PC-3 (cell line): ENCODE measurements at regions not wholly inside any gene's neighbourhood (a gene's known extent, or its start where the extent isn't known, plus 50 kb on each side); places are given as distances from the start of the nearest gene placed in this dataset.

Experiments
- ATAC-seq: fragments of 200-7000 bp; cut with Tn5 transposase; 2 replicates; pipeline ENCODE4 v1.9.1; 2020; ENCODE audit warnings: mild to moderate bottlenecking, moderate library complexity
- BruUV-seq: library from RNA; stranded (reverse); fragments of 400-500 nt; replicated peaks from 2 replicates; lab custom pipeline; 2021; lab: Mats Ljungman, UMichigan
- CTCF ChIA-PET: fragments of 300-600 bp; sonication (Branson Sonifier 250); formaldehyde crosslinking; loops from one replicate; lab custom pipeline; 2022; ENCODE audit warnings: antibody characterized with exemption; lab: Charles Lee
- POLR2A ChIA-PET: fragments of 300-600 bp; sonication (Branson Sonifier 250); formaldehyde crosslinking; loops from one replicate; lab custom pipeline; 2022; ENCODE audit warnings: antibody characterized with exemption; ENCODE audit not compliant: unreplicated experiment; lab: Charles Lee
- DNase-seq: peaks from one replicate; pipeline ENCODE4 v3.0.0-alpha.2; 2015
- H2AFZ ChIP-seq: fragments of 300-600 bp; sonication (generic); 2 replicates; pipeline ENCODE4 v1.6.0; 2016; ENCODE audit warnings: antibody characterized with exemption, low read length
- H3F3A ChIP-seq: fragments of 300-600 bp; sonication (generic); one replicate; pipeline ENCODE4 v1.6.0; 2017; ENCODE audit warnings: antibody characterized with exemption, low read length, control low read depth, mild to moderate bottlenecking; ENCODE audit not compliant: unreplicated experiment
- H3K27ac ChIP-seq: fragments of 300-600 bp; sonication (generic); 2 replicates; pipeline ENCODE4 v1.5.1; 2016; ENCODE audit warnings: mild to moderate bottlenecking, low read length
- H3K27me3 ChIP-seq: fragments of 300-600 bp; sonication (generic); 2 replicates; pipeline ENCODE4 v1.6.1; 2016; ENCODE audit warnings: low read length, mixed read lengths
- H3K36me3 ChIP-seq: fragments of 300-600 bp; sonication (generic); 2 replicates; pipeline ENCODE4 v1.6.1; 2016; ENCODE audit warnings: low read depth, mixed run types, low read length, mixed read lengths
- H3K4me1 ChIP-seq: fragments of 300-600 bp; sonication (generic); 2 replicates; pipeline ENCODE4 v1.5.1; 2016; ENCODE audit warnings: low read length; ENCODE audit not compliant: insufficient read depth
- H3K4me2 ChIP-seq: fragments of 300-600 bp; sonication (generic); 2 replicates; pipeline ENCODE4 v1.6.0; 2016; ENCODE audit warnings: low read length
- H3K4me3 ChIP-seq: fragments of 300-600 bp; sonication (generic); 2 replicates; pipeline ENCODE4 v1.5.1; 2016; ENCODE audit warnings: mild to moderate bottlenecking, low read length, mixed read lengths
- H3K79me2 ChIP-seq: fragments of 300-600 bp; sonication (generic); 2 replicates; pipeline ENCODE4 v1.6.1; 2017; ENCODE audit warnings: low read length, mixed read lengths
- H3K9ac ChIP-seq: fragments of 300-600 bp; sonication (generic); 2 replicates; pipeline ENCODE4 v1.6.0; 2016; ENCODE audit warnings: mild to moderate bottlenecking, low read length
- H3K9me2 ChIP-seq: fragments of 300-600 bp; sonication (generic); replicated peaks from 2 replicates; pipeline ENCODE4 v1.6.1; 2016; ENCODE audit warnings: mixed run types, low read length, mixed read lengths
- H3K9me3 ChIP-seq: fragments of 300-600 bp; sonication (generic); 2 replicates; pipeline ENCODE4 v1.6.1; 2016; ENCODE audit warnings: low read length, mixed read lengths
- H4K20me1 ChIP-seq: fragments of 300-600 bp; sonication (generic); 2 replicates; pipeline ENCODE4 v1.6.1; 2016; ENCODE audit warnings: low read length, mixed read lengths
- EZH2 ChIP-seq: fragments of 300-600 bp; sonication (generic); IDR thresholded peaks from one replicate; pipeline ENCODE4 v1.6.1; 2017; ENCODE audit warnings: antibody characterized with exemption, mild to moderate bottlenecking, low read length; ENCODE audit not compliant: unreplicated experiment
- EZH2phosphoT487 ChIP-seq: fragments of 300-600 bp; sonication (generic); IDR thresholded peaks from 2 replicates; pipeline ENCODE4 v1.6.1; 2018; ENCODE audit warnings: mild to moderate bottlenecking, antibody characterized with exemption, low read length, borderline replicate concordance
- intact Hi-C: fragments of 100-400 bp; cut with micrococcal nuclease; formaldehyde crosslinking; loops from 2 replicates; pipeline ENCODE4 v1.9.0; 2023
- TF ChIP-seq, protein P1 (sequence below): fragments of 300-600 bp; sonication (generic); conservative IDR thresholded peaks from 2 replicates; pipeline ENCODE4 v1.5.1; 2017; ENCODE audit warnings: antibody characterized with exemption, low read depth, mild to moderate bottlenecking, low read length

DNA sequence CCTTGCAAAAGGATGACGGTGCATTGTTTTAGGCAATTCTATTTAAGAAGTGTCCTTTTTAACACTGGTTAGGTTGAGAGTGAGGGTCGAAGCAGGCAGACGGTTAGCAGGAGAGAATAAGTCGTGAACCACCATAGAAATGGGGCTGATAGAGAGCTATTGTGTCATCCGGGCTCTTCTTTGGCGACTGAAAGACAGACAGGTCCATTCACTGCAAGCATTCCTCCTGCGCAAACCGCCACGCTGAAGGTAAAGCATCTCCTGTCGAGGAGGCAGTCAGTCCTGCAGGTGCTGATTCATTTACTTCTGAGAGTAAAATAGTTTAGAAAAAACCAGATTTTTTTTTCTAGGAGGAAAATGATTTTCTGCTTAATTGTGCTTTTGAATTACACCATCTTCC lies 1002.8 kb upstream of the NR2F2 start:
- Histone ChIP-seq H3K36me3 (no peaks in the 10 kb centered on the region), H3K27me3 (no peaks in the 10 kb centered on the region), H3K4me3 (no peak overlapping the region), H3F3A (no peaks in the 10 kb centered on the region), H3K9me2 (no peaks in the 10 kb centered on the region), H3K4me2 (no peak overlapping the region), H2AFZ (no peak overlapping the region), H3K4me1 (peaks cover 30% of the 10 kb centered on the region), H3K79me2 (no peaks in the 10 kb centered on the region), H3K27ac (no peak overlapping the region), H4K20me1 (no peaks in the 10 kb centered on the region), H3K9me3 (no peaks in the 10 kb centered on the region), H3K9ac (no peak overlapping the region)
- CTCF ChIA-PET, result no interaction called here
- no peak for TF ChIP-seq EZH2
- TF ChIP-seq EZH2phosphoT487, result no peak
- DNase-seq (no peak), ATAC-seq (no peak)
- intact Hi-C loops, result loop anchor here (10.0 kb wide), 1 partner anchor 227 kb away; no protein-coding TSS in a partner anchor
- BruUV-seq, result no TSS peak
- POLR2A ChIA-PET, result no interaction called here

DNA sequence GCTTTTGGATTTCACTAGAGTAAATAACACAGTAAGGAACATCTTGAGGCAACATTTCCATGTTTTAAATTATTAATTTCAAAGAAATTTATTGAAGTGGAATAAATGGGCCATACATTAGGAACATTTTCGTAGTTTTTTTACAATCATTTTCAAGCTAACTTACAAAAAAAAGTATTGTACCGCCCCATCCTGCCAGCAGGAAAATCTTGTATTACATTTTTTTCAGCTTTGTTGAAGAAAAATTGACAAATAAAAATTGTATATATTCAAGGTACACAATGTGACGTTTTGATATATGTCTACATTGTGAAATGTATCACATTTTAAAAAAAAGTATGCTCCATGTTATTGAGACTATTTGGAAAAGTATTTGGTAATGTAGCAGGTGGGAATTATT lies 1001.9 kb upstream of the NR2F2 start:
- no peaks in the 10 kb centered on the region for H4K20me1 ChIP-seq
- DNase-seq, result no peak
- no peak for ATAC-seq
- H3K4me2 ChIP-seq, result no peak overlapping the region
- ChIA-PET CTCF (no interaction called here), POLR2A (no interaction called here)
- no peaks in the 10 kb centered on the region for H3K27me3 ChIP-seq
- H3K4me3 ChIP-seq, result no peak overlapping the region
- intact Hi-C loops, result loop anchor here (10.0 kb wide), 1 partner anchor 226 kb away; no protein-coding TSS in a partner anchor
- TF ChIP-seq, protein P1, sequence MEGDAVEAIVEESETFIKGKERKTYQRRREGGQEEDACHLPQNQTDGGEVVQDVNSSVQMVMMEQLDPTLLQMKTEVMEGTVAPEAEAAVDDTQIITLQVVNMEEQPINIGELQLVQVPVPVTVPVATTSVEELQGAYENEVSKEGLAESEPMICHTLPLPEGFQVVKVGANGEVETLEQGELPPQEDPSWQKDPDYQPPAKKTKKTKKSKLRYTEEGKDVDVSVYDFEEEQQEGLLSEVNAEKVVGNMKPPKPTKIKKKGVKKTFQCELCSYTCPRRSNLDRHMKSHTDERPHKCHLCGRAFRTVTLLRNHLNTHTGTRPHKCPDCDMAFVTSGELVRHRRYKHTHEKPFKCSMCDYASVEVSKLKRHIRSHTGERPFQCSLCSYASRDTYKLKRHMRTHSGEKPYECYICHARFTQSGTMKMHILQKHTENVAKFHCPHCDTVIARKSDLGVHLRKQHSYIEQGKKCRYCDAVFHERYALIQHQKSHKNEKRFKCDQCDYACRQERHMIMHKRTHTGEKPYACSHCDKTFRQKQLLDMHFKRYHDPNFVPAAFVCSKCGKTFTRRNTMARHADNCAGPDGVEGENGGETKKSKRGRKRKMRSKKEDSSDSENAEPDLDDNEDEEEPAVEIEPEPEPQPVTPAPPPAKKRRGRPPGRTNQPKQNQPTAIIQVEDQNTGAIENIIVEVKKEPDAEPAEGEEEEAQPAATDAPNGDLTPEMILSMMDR, result no peak
- TF ChIP-seq EZH2 (no peak), EZH2phosphoT487 (no peak)
- no peak overlapping the region for H2AFZ ChIP-seq
- no peaks in the 10 kb centered on the region for H3K9me3 ChIP-seq
- H3K4me1 ChIP-seq, result peaks cover 24% of the 10 kb centered on the region
- H3K36me3 ChIP-seq, result no peaks in the 10 kb centered on the region
- no TSS peak for BruUV-seq
- H3F3A ChIP-seq, result no peaks in the 10 kb centered on the region
- H3K9me2 ChIP-seq, result no peaks in the 10 kb centered on the region
- H3K27ac ChIP-seq, result no peak overlapping the region
- H3K79me2 ChIP-seq, result no peaks in the 10 kb centered on the region
- H3K9ac ChIP-seq, result no peak overlapping the region

DNA sequence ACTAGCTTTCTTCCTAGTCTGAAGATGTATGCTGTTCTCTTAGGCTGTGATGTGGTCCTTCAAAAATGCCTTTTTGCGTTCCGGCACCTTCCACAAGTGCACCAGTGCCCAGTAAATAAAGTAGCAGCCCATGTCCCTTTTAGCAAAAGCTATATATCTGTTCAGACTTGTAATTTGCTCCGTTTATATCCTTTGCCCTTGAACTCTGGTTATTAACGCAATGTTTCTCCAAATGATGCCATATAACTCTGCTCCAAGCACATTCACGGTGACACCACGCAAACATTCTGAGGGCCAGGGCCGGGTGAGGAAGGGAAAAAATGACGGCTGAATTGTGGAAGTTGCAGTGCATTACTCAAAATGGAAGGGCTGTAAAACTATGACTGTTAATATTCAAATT lies 1001.1 kb upstream of the NR2F2 start:
- H3K27ac ChIP-seq, result no peak overlapping the region
- no peak overlapping the region for H2AFZ ChIP-seq
- no TSS peak for BruUV-seq
- H3K9ac ChIP-seq, result no peak overlapping the region
- TF ChIP-seq EZH2phosphoT487 (no peak), EZH2 (no peak)
- TF ChIP-seq, protein P1, result no peak
- peaks cover 18% of the 10 kb centered on the region for H3K4me1 ChIP-seq
- H3K9me2 ChIP-seq, result no peaks in the 10 kb centered on the region
- H3F3A ChIP-seq, result no peaks in the 10 kb centered on the region
- no peak overlapping the region for H3K4me2 ChIP-seq
- ChIA-PET POLR2A (no interaction called here), CTCF (no interaction called here)
- DNase-seq (no peak), ATAC-seq (no peak)
- H3K4me3 ChIP-seq, result no peak overlapping the region
- H3K79me2 ChIP-seq, result no peaks in the 10 kb centered on the region
- no peaks in the 10 kb centered on the region for H3K9me3 ChIP-seq
- H3K27me3 ChIP-seq, result no peaks in the 10 kb centered on the region
- H4K20me1 ChIP-seq, result no peaks in the 10 kb centered on the region
- H3K36me3 ChIP-seq, result no peaks in the 10 kb centered on the region
- intact Hi-C loops, result loop anchor here (10.0 kb wide), 1 partner anchor 225 kb away; no protein-coding TSS in a partner anchor
